ENCODE measurements at regions not wholly inside any gene's neighbourhood (a gene's known extent, or its start where the extent isn't known, plus 50 kb on each side); places are given as distances from the start of the nearest gene placed in this dataset.

- no peak for DNase-seq (ENCODE audit: extremely low read depth, insufficient read length)
- no peak overlapping the region for H3K4me3 ChIP-seq (replicated peaks; ENCODE audit: low read depth, low read length)
- no peaks in the 10 kb centered on the region for H3K27me3 ChIP-seq (replicated peaks; ENCODE audit: control insufficient read depth, insufficient read depth, low read length)
- TF ChIP-seq CTCF (IDR thresholded peaks at IDR 0.05; ENCODE audit: insufficient read depth, low read length, poor library complexity, severe bottlenecking), result no peak
- no peaks in the 10 kb centered on the region for H3K36me3 ChIP-seq (ENCODE audit: control insufficient read depth, insufficient read depth, low read length)
Observed at GRCh38 chr12:125353871-125354270, 288.6 kb downstream of the AACS start.

DNA sequence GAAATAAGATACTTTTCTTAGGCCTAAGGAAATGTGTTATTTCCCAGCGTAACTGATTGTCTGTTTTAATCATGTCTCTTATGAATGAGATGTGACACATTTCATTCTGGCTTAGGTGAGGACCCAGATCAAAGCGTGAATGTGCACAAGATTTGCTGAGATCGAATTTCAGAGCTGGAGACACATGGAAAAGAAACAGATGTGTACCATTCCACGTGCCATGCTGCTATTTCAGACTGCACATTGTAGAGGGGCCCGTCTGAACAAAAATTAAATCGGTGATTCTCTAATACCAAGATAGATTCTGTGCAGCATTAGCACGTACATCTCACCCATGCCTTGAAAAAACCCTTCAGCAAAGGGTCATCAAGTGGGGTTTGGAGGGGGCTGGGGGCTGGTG, 290.4 kb downstream of the AACS start:
- DNase-seq (ENCODE audit: extremely low read depth, insufficient read length), result no peak
- Histone ChIP-seq H3K27me3 (replicated peaks; ENCODE audit: control insufficient read depth, insufficient read depth, low read length) (no peaks in the 10 kb centered on the region), H3K4me3 (replicated peaks; ENCODE audit: low read depth, low read length) (no peak overlapping the region), H3K36me3 (ENCODE audit: control insufficient read depth, insufficient read depth, low read length) (no peaks in the 10 kb centered on the region)
- no peak for TF ChIP-seq CTCF (IDR thresholded peaks at IDR 0.05; ENCODE audit: insufficient read depth, low read length, poor library complexity, severe bottlenecking)

DNA sequence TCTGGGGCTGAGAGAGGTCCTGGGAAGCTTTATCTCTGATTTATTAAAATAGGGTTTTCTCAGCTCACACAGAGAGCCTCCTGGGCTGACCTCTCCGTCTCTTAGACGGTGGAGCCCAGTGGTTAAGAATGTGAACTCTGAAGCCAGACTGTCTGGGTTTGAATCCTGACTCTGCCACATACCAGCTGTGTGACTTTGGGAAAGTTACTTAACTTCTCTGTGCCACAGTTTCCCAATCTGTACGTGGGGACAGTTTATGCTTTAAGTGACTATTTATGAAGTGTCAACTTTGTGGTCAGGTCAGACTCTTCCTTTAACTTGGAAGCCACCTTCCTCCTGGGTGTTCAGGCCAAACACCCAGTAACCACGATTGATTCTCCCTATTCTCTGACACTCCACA, 290.9 kb downstream of the AACS start:
- Histone ChIP-seq H3K36me3 (ENCODE audit: control insufficient read depth, insufficient read depth, low read length) (no peaks in the 10 kb centered on the region), H3K27me3 (replicated peaks; ENCODE audit: control insufficient read depth, insufficient read depth, low read length) (no peaks in the 10 kb centered on the region; the same call in 1 of the 2 replicates), H3K4me3 (replicated peaks; ENCODE audit: low read depth, low read length) (no peak overlapping the region)
- DNase-seq (ENCODE audit: extremely low read depth, insufficient read length), result no peak
- TF ChIP-seq CTCF (IDR thresholded peaks at IDR 0.05; ENCODE audit: insufficient read depth, low read length, poor library complexity, severe bottlenecking), result no peak

DNA sequence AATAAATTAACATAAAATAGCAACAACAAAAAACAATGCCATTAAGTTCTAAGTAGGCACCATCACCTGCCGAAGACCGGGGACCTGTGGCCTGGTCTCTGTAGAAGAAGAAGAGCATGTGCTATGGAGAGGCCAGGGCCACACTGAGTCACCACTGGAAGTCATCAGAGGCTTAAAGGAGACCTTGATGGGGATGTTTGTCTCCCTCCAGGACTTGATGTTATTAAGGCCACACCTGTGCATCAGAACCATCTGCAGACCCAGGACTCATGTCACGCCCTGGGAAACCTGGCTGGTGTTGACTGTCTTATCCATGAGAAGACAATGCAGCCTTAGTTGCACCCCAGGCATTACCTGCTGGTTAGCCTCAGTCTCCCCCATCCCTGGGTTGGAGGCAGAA, 292.3 kb downstream of the AACS start:
- Histone ChIP-seq H3K27me3 (replicated peaks; ENCODE audit: control insufficient read depth, insufficient read depth, low read length) (no peaks in the 10 kb centered on the region; the same call in 1 of the 2 replicates), H3K4me3 (replicated peaks; ENCODE audit: low read depth, low read length) (no peak overlapping the region), H3K36me3 (ENCODE audit: control insufficient read depth, insufficient read depth, low read length) (no peaks in the 10 kb centered on the region)
- no peak for TF ChIP-seq CTCF (IDR thresholded peaks at IDR 0.05; ENCODE audit: insufficient read depth, low read length, poor library complexity, severe bottlenecking)
- no peak for DNase-seq (ENCODE audit: extremely low read depth, insufficient read length)

- no peaks in the 10 kb centered on the region for H3K36me3 ChIP-seq (ENCODE audit: control insufficient read depth, insufficient read depth, low read length)
- no peak overlapping the region for H3K4me3 ChIP-seq (replicated peaks; ENCODE audit: low read depth, low read length)
- H3K27me3 ChIP-seq (replicated peaks; ENCODE audit: control insufficient read depth, insufficient read depth, low read length), result peaks cover 1% of the 10 kb centered on the region
- TF ChIP-seq CTCF (IDR thresholded peaks at IDR 0.05; ENCODE audit: insufficient read depth, low read length, poor library complexity, severe bottlenecking), result no peak
- DNase-seq (ENCODE audit: extremely low read depth, insufficient read length), result no peak
Observed at GRCh38 chr12:125360540-125360939, 295.3 kb downstream of the AACS start.

DNA sequence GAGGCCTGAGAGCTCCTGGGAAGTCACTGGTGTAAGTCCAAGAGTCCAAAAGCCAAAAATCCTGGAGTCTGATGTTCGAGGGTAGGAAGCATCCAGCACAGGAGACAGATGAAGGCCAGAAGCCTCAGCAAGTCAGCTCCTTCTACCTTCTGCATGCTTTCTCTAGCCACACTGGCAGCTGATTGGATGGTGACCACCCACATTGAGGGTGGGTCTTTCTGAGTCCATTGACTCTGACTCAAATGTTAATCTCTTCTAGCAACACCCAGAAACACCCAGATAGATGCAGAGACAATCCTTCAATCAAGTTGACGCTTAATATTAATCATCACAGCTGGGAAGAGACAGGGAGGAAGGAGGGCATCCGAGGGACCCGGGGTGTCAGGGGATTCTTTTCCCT, 305.8 kb downstream of the AACS start:
- no peak for TF ChIP-seq CTCF (IDR thresholded peaks at IDR 0.05; ENCODE audit: insufficient read depth, low read length, poor library complexity, severe bottlenecking)

More for the DNA sequence above, 305.8 kb downstream of the AACS start:
- Histone ChIP-seq H3K4me3 (replicated peaks; ENCODE audit: low read depth, low read length) (no peak overlapping the region), H3K36me3 (ENCODE audit: control insufficient read depth, insufficient read depth, low read length) (no peaks in the 10 kb centered on the region), H3K27me3 (replicated peaks; ENCODE audit: control insufficient read depth, insufficient read depth, low read length) (no peaks in the 10 kb centered on the region; the same call in 1 of the 2 replicates)
- DNase-seq (ENCODE audit: extremely low read depth, insufficient read length), result no peak

Data from GM06990 (cell line).